ENCODE measurements at regions not wholly inside any gene's neighbourhood (a gene's known extent, or its start where the extent isn't known, plus 50 kb on each side); places are given as distances from the start of the nearest gene placed in this dataset.

GRCh38 chr16:55392701-55393100 is 68.7 kb downstream of the IRX6 start:
- Histone ChIP-seq H3K4me1 (no peaks in the 10 kb centered on the region), H3K4me3 (no peak overlapping the region), H3K27me3 (no peaks in the 10 kb centered on the region), H3K9me3 (no peaks in the 10 kb centered on the region), H3K36me3 (no peaks in the 10 kb centered on the region), H3K27ac (no peak overlapping the region)
- DNase-seq: no peak
- WGBS, 5 donors: 27 to 43% (median 38%) methylated on average over 1 of the region's 1 CpG
- TF ChIP-seq CTCF (IDR thresholded peaks at IDR 0.05) (no peak), POLR2A (IDR thresholded peaks at IDR 0.05) (no peak)
- intact Hi-C loops (cut with DNase I; ENCODE audit: low total_unique reads): no loop called here

- intact Hi-C loops (cut with DNase I; ENCODE audit: low total_unique reads): no loop called here
- H3K9me3 ChIP-seq: no peaks in the 10 kb centered on the region
- TF ChIP-seq POLR2AphosphoS5 (IDR thresholded peaks at IDR 0.05) (no peak), EP300 (IDR thresholded peaks at IDR 0.05) (no peak), CTCF (IDR thresholded peaks at IDR 0.05) (no peak), POLR2A (IDR thresholded peaks at IDR 0.05) (no peak)
- H3K36me3 ChIP-seq: no peaks in the 10 kb centered on the region
- 34 to 43% (median 37%) methylated on average over 4 of the region's 4 CpGs for WGBS, 5 donors
- no peaks in the 10 kb centered on the region for H3K27me3 ChIP-seq
- H3K4me3 ChIP-seq: no peak overlapping the region
- no peaks in the 10 kb centered on the region for H3K4me1 ChIP-seq
- no peak overlapping the region for H3K27ac ChIP-seq
- DNase-seq: peak in 1 of 2 donors; percentile 26
Measured at GRCh38 chr16:55393991-55394390, 70.0 kb downstream of the IRX6 start.

- no peak for TF ChIP-seq POLR2A (IDR thresholded peaks at IDR 0.05)
- intact Hi-C loops (cut with DNase I; ENCODE audit: low total_unique reads): no loop called here
- no peaks in the 10 kb centered on the region for H3K27me3 ChIP-seq
- H3K27ac ChIP-seq: no peak overlapping the region
- no peak for DNase-seq
- H3K4me3 ChIP-seq: no peak overlapping the region
- WGBS, 5 donors: 77 to 90% (median 82%) methylated on average over 10 of the region's 10 CpGs
- no peaks in the 10 kb centered on the region for H3K9me3 ChIP-seq
- H3K4me1 ChIP-seq: no peaks in the 10 kb centered on the region
- no peaks in the 10 kb centered on the region for H3K36me3 ChIP-seq
Measured at GRCh38 chr16:55398762-55399161, 74.8 kb downstream of the IRX6 start.

GRCh38 chr16:55399911-55400310 is 75.9 kb downstream of the IRX6 start:
- Histone ChIP-seq H3K4me1 (no peaks in the 10 kb centered on the region), H3K9me3 (no peaks in the 10 kb centered on the region), H3K27me3 (no peaks in the 10 kb centered on the region), H3K36me3 (no peaks in the 10 kb centered on the region), H3K4me3 (no peak overlapping the region), H3K27ac (no peak overlapping the region)
- TF ChIP-seq POLR2A (IDR thresholded peaks at IDR 0.05) (no peak), CTCF (IDR thresholded peaks at IDR 0.05) (no peak), EP300 (IDR thresholded peaks at IDR 0.05) (no peak)
- DNase-seq: no peak
- WGBS, 5 donors: 70 to 88% (median 87%) methylated on average over 5 of the region's 5 CpGs
- intact Hi-C loops (cut with DNase I; ENCODE audit: low total_unique reads): no loop called here

- no peak for DNase-seq
- peaks cover 0 to under 1% (median 0%) of the 10 kb centered on the region in 4 donors for H3K9me3 ChIP-seq
- H3K27me3 ChIP-seq: no peaks in the 10 kb centered on the region
- no peak overlapping the region for H3K27ac ChIP-seq
- no peaks in the 10 kb centered on the region for H3K36me3 ChIP-seq
- H3K4me3 ChIP-seq: no peak overlapping the region
- no peaks in the 10 kb centered on the region for H3K4me1 ChIP-seq
- WGBS, 5 donors: 58 to 73% (median 69%) methylated on average over 3 of the region's 3 CpGs
- intact Hi-C loops (cut with DNase I; ENCODE audit: low total_unique reads): no loop called here
- TF ChIP-seq EP300 (IDR thresholded peaks at IDR 0.05): no peak
- no peak for TF ChIP-seq POLR2AphosphoS5 (IDR thresholded peaks at IDR 0.05)
- TF ChIP-seq POLR2A (IDR thresholded peaks at IDR 0.05): no peak
- no peak for TF ChIP-seq CTCF (IDR thresholded peaks at IDR 0.05)
Measured at GRCh38 chr16:55401046-55401445, 77.0 kb downstream of the IRX6 start.
